NCI-H82 treated with DMSO at 0.1 percent for 48 hours (cell line): ENCODE measurements at regions not wholly inside any gene's neighbourhood (a gene's known extent, or its start where the extent isn't known, plus 50 kb on each side); places are given as distances from the start of the nearest gene placed in this dataset.
A peak's percentile ranks its signal among the peaks of the same experiment; 100 is the strongest.

Experiments used
- DNase-seq: peaks from one replicate; lab custom pipeline; 2025; ENCODE audit not compliant: unreplicated experiment; lab: John Stamatoyannopoulos, UW

DNA sequence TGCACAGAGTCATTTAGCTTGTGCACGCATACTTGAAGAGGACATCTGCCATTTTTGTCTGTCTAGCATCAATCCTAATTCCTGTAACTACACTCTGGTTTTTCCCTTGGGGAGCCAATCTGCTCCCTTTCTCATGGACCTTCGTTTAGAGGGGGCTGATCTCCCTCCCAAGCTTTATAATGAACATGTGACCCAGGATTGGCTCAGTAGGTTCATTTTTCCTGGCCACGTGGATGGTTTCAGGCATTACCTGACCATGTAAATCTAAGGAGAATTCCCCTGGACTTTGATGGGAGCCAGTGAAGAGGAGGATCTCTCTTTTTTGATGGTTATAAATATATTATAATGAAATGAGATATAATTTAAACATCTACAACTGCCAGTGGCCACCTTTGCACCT lies 56.8 kb upstream of the HS3ST2 start:
- no peak for DNase-seq

DNA sequence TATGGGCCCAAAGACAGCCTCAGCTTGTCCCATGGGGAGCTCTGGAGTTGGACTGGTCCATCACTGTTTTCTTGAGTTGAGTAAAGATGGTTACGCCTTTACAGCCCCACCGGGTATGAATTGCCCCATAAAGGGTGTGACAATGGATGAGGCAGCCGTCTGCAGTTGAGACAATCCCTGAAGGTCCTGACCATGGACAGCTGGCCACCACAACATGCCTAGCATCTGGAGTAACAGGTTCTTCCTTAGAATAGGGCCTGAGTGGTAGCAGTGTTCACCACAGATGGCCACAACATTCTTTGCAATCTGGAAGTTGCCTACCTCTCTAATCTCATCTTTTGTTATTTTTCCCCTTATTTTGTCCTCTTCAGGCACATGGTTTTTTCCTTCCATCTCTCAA lies 51.5 kb upstream of the HS3ST2 start:
- no peak for DNase-seq

DNA sequence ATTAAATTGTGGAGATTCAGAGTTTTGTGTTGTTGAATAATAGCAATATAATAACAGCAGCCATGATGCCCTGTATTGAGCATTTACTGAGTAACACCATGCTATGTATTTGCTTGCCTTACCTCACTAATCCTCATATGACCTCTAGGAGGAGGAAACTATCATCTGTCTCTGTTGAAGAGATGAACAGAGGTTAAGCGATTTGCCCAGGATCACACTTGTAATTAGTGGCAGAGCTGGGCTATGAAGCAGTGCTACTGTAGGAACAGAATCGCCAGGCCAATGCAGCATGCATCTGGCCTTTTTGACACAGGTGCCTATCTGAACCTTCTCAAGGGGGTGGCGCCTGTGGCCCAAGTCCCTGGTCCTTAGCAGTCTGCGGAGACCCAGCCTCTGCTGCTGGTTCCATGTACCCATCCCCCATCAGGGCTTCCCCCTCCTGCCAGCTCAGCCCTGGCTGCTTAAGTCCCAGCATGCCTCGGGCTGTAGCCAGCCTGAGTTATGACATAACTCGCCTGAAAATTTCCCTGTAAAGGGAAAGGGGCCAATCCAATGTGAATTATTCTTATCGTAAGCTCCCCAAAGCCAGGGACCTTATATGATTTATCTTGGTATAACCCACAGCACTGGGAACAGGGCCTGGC lies 50.4 kb upstream of the HS3ST2 start:
- peak; percentile 68 for DNase-seq
